ENCODE measurements at regions not wholly inside any gene's neighbourhood (a gene's known extent, or its start where the extent isn't known, plus 50 kb on each side); places are given as distances from the start of the nearest gene placed in this dataset.

DNA sequence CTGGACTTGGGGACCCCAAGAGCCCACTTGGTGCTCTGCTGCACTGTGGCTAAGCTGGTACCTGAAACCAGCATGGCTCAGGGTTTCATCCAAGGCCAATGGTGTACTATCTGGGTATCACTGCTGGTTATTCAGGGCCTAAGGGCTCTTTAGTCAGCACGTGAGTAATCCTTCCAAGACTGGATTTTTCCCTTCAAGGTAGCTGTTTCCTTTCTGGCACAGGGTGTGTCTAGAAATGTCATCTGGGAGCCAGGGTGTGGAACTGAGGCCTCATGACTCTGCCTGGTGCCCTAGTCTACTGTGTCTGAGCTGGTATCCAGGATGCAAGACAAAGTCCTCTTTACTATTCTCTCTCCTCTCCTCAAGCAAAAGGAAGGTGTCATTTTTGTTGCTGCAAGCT lies 99.0 kb upstream of the QRFPR start:
- H2AFZ ChIP-seq (ENCODE audit: low read depth) = no peak overlapping the region
- TF ChIP-seq RCOR1 (IDR thresholded peaks at IDR 0.05; ENCODE audit: low read length) (no peak), CHD2 (IDR thresholded peaks at IDR 0.05; ENCODE audit: low read length, partially characterized antibody) (no peak), JUND (IDR thresholded peaks at IDR 0.05) (no peak), EZH2phosphoT487 (IDR thresholded peaks at IDR 0.05; ENCODE audit: borderline replicate concordance, low read depth) (no peak)
- TF ChIP-seq, protein P1, sequence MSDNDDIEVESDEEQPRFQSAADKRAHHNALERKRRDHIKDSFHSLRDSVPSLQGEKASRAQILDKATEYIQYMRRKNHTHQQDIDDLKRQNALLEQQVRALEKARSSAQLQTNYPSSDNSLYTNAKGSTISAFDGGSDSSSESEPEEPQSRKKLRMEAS (IDR thresholded peaks at IDR 0.05; ENCODE audit: low read depth) = no peak
- POLR2A ChIA-PET = no interaction called here
- H3F3A ChIP-seq (replicated peaks; ENCODE audit: insufficient read depth) = no peaks in the 10 kb centered on the region
- H3K9me3 ChIP-seq = no peaks in the 10 kb centered on the region
- H3K4me3 ChIP-seq (ENCODE audit: low read depth in 2 of 2, low read length in 1 of 2) = no peak overlapping the region
- H3K9ac ChIP-seq = no peak overlapping the region
- WGBS (ENCODE audit: low lambda C conversion rate) = 0% methylated on average over 1 of the region's 1 CpG
- H4K20me1 ChIP-seq (ENCODE audit: insufficient read depth) = no peaks in the 10 kb centered on the region
- no peak overlapping the region for H3K27ac ChIP-seq (ENCODE audit: low read depth in 2 of 2, low read length in 1 of 2)
- CTCF ChIA-PET = interaction anchor here (1.3 kb wide), 1 partner anchor 257 kb away, joined by 4 read pairs; no protein-coding TSS in a partner anchor
- H3K79me2 ChIP-seq (ENCODE audit: insufficient read depth) = no peaks in the 10 kb centered on the region
- H3K4me2 ChIP-seq = no peak overlapping the region
- H3K4me1 ChIP-seq (ENCODE audit: control insufficient read depth in 1 of 2, insufficient read depth in 2 of 2, low read depth in 1 of 2, low read length in 1 of 2) = no peaks in the 10 kb centered on the region
- no peak for DNase-seq
- H3K27me3 ChIP-seq (ENCODE audit: insufficient read depth) = no peaks in the 10 kb centered on the region; the same call in 1 of the 2 replicates
- H3K9me2 ChIP-seq = no peaks in the 10 kb centered on the region
- H3K36me3 ChIP-seq (replicated peaks in 1 of 2; ENCODE audit: control insufficient read depth in 1 of 2, insufficient read depth in 2 of 2, low read length in 1 of 2) = no peaks in the 10 kb centered on the region

GRCh38 chr4:121477480-121477879 lies 96.7 kb upstream of the QRFPR start:
- ChIA-PET CTCF (interaction anchor here (1.0 kb wide), 1 partner anchor 15 kb away, joined by 4 read pairs; no protein-coding TSS in a partner anchor), POLR2A (no interaction called here)
- no peaks in the 10 kb centered on the region for H3K4me1 ChIP-seq (ENCODE audit: control insufficient read depth in 1 of 2, insufficient read depth in 2 of 2, low read depth in 1 of 2, low read length in 1 of 2)
- no peaks in the 10 kb centered on the region for H3K79me2 ChIP-seq (ENCODE audit: insufficient read depth)
- no peak for DNase-seq
- no peaks in the 10 kb centered on the region for H3K9me3 ChIP-seq
- H4K20me1 ChIP-seq (ENCODE audit: insufficient read depth) = no peaks in the 10 kb centered on the region
- H2AFZ ChIP-seq (ENCODE audit: low read depth) = no peak overlapping the region
- H3K9me2 ChIP-seq = 0 out of 2 replicates have a peak, but pooled peaks cover 3% of the 10 kb centered on the region
- 1% methylated on average over 2 of the region's 2 CpGs for WGBS (ENCODE audit: low lambda C conversion rate)
- no peaks in the 10 kb centered on the region for H3F3A ChIP-seq (replicated peaks; ENCODE audit: insufficient read depth)
- no peak overlapping the region for H3K27ac ChIP-seq (ENCODE audit: low read depth in 2 of 2, low read length in 1 of 2)
- H3K4me2 ChIP-seq = no peak overlapping the region
- no peaks in the 10 kb centered on the region for H3K36me3 ChIP-seq (replicated peaks in 1 of 2; ENCODE audit: control insufficient read depth in 1 of 2, insufficient read depth in 2 of 2, low read length in 1 of 2)
- no peaks in the 10 kb centered on the region; the same call in 1 of the 2 replicates for H3K27me3 ChIP-seq (ENCODE audit: insufficient read depth)
- TF ChIP-seq EZH2phosphoT487 (IDR thresholded peaks at IDR 0.05; ENCODE audit: borderline replicate concordance, low read depth) = no peak
- TF ChIP-seq MXI1 (IDR thresholded peaks at IDR 0.05; ENCODE audit: low read depth, low read length) = no peak
- no peak overlapping the region for H3K9ac ChIP-seq
- no peak overlapping the region for H3K4me3 ChIP-seq (ENCODE audit: low read depth in 2 of 2, low read length in 1 of 2)

DNA sequence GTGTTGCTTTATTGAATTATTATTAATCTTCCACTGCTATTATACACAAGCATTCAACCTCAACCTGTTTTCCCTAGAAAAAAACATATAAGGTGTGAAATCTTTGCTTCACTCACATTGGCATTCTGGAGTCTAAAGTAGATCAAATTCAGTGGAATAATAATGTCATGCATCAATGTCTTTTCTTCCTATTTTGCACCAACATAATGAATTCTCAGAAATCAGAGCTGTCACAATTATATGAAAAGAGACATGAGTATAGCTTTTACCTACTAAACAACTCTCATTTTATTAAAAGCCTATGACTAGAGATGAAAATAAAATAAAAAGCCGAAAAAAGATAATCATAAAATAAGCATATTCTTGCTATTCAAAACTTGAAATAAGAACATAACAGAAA lies 96.3 kb upstream of the QRFPR start:
- ChIA-PET POLR2A (no interaction called here), CTCF (interaction anchor here (1.0 kb wide), 1 partner anchor 14 kb away, joined by 4 read pairs; no protein-coding TSS in a partner anchor)
- Histone ChIP-seq H3K36me3 (replicated peaks in 1 of 2; ENCODE audit: control insufficient read depth in 1 of 2, insufficient read depth in 2 of 2, low read length in 1 of 2) (no peaks in the 10 kb centered on the region), H3K27me3 (ENCODE audit: insufficient read depth) (no peaks in the 10 kb centered on the region; the same call in 1 of the 2 replicates), H3K9me3 (no peaks in the 10 kb centered on the region), H3F3A (replicated peaks; ENCODE audit: insufficient read depth) (no peaks in the 10 kb centered on the region), H3K4me2 (no peak overlapping the region), H3K9ac (no peak overlapping the region), H4K20me1 (ENCODE audit: insufficient read depth) (no peaks in the 10 kb centered on the region), H3K4me3 (ENCODE audit: low read depth in 2 of 2, low read length in 1 of 2) (no peak overlapping the region), H3K4me1 (ENCODE audit: control insufficient read depth in 1 of 2, insufficient read depth in 2 of 2, low read depth in 1 of 2, low read length in 1 of 2) (no peaks in the 10 kb centered on the region), H3K9me2 (0 out of 2 replicates have a peak, but pooled peaks cover 6% of the 10 kb centered on the region), H2AFZ (ENCODE audit: low read depth) (no peak overlapping the region), H3K79me2 (ENCODE audit: insufficient read depth) (no peaks in the 10 kb centered on the region), H3K27ac (ENCODE audit: low read depth in 2 of 2, low read length in 1 of 2) (no peak overlapping the region)
- no peak for DNase-seq
- TF ChIP-seq SIN3A (IDR thresholded peaks at IDR 0.05; ENCODE audit: borderline replicate concordance, low read depth, low read length) (no peak), RAD21 (IDR thresholded peaks at IDR 0.05; ENCODE audit: low read length) (no peak), FOSL2 (IDR thresholded peaks at IDR 0.05; ENCODE audit: borderline replicate concordance, low read depth) (no peak)
- TF ChIP-seq, protein P2, sequence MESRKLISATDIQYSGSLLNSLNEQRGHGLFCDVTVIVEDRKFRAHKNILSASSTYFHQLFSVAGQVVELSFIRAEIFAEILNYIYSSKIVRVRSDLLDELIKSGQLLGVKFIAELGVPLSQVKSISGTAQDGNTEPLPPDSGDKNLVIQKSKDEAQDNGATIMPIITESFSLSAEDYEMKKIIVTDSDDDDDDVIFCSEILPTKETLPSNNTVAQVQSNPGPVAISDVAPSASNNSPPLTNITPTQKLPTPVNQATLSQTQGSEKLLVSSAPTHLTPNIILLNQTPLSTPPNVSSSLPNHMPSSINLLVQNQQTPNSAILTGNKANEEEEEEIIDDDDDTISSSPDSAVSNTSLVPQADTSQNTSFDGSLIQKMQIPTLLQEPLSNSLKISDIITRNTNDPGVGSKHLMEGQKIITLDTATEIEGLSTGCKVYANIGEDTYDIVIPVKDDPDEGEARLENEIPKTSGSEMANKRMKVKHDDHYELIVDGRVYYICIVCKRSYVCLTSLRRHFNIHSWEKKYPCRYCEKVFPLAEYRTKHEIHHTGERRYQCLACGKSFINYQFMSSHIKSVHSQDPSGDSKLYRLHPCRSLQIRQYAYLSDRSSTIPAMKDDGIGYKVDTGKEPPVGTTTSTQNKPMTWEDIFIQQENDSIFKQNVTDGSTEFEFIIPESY (IDR thresholded peaks at IDR 0.05; ENCODE audit: borderline replicate concordance, low read depth) = no peak
- 2% methylated on average over 1 of the region's 1 CpG for WGBS (ENCODE audit: low lambda C conversion rate)
